GM18511 (cell line): ENCODE measurements at regions not wholly inside any gene's neighbourhood (a gene's known extent, or its start where the extent isn't known, plus 50 kb on each side); places are given as distances from the start of the nearest gene placed in this dataset.

Experiments used
- ATAC-seq: cut with Tn5 transposase; IDR thresholded peaks from one replicate; pipeline ENCODE4 v1.9.1; 2021; ENCODE audit warnings: mild to moderate bottlenecking, moderate library complexity; ENCODE audit not compliant: unreplicated experiment

- ATAC-seq, result no peak
Observed at GRCh38 chr20:55186228-55186627, 710.8 kb downstream of the DOK5 start.

GRCh38 chr20:55175081-55175480, 699.7 kb downstream of the DOK5 start:
- no peak for ATAC-seq

DNA sequence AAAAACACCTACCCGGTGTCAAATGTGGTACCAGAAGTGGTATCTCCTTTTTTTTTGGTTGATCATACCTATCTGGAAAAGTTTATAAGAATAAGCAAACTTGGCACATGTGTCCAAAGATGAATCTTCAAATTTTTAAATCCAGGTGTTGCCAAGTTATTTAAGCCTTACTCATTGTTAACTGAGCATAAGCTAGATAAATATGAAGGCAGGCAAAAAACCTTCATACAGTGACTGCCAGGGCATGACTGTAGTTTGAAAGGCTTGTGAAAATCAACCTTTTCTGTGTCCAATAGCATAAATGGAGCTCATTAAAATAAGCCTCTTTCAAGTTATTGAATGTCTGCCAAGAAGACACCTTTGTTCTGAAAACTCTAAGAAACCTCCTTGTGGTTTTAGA, 699.2 kb downstream of the DOK5 start:
- no peak for ATAC-seq

- no peak for ATAC-seq
Observed at GRCh38 chr20:55174172-55174571, 698.8 kb downstream of the DOK5 start.

- no peak for ATAC-seq
Observed at GRCh38 chr20:55173601-55174000, 698.2 kb downstream of the DOK5 start.

DNA sequence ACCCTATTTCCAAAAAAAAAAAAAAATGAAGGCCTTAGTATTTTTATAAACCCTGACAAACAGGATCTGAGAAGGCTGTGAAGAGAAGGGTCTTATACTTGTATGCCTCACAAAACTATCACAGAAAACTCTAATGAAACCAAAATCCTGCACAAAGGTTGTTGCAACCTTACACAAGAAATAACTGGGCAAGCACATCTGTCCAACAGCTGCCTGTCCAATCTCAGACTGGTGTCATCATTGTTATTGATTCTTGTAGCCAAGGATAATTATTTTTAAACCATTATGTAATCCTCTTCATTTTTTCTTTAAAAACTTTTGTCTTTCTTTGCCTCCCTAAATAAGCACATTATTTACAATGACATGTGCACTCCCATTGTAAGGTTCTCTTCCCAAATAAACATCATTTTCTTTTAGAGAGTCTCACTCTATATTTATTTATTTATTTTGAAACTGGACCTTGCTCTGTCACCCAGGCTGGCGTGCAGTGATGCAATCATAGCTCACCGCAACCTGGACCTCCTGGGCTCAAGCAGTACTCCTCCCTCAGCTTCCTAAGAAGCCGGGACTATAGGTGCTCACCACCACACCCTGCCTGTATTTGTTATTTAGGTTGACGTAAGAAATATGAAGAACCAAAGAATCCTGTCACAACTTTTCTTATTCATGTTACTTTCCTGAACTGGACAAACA, 697.1 kb downstream of the DOK5 start:
- no peak for ATAC-seq

DNA sequence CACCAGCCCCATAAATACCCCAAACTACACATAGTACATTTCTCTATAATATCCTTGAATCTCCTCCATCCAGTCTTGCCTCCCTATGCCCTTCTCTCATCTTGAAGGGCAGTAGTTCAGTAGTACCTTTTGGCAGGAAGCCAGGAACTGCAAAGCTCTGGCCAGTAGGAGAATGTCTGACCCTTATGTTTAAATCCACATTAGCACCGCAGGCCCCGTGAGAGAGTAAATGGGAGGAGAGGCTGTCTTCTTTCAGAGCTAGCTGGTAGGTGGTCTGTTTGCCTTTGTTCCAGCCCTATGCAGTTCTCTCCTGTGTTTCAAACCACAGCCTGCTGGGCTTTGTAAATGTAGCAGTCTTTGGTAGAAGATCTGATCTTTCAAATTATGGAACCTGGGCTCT, 690.7 kb downstream of the DOK5 start:
- ATAC-seq, result no peak

DNA sequence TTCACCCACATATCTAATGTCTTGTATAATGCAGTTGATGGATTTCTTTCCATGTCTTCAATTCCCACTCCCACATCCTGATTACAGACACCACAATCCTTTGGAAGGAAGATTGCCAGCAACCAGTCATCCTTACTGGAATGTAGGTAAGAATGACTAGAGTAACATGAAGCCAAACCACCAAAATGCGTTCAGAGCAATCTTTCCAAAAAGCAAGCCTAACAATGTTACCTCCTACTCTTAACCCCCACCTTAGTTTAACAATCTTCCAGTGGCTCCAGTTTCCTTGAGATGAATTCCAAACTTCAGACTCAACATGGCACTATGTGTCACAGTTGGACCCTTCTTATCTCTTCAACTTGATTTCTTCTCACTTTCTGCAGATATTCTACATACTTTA, 685.6 kb downstream of the DOK5 start:
- ATAC-seq, result no peak

DNA sequence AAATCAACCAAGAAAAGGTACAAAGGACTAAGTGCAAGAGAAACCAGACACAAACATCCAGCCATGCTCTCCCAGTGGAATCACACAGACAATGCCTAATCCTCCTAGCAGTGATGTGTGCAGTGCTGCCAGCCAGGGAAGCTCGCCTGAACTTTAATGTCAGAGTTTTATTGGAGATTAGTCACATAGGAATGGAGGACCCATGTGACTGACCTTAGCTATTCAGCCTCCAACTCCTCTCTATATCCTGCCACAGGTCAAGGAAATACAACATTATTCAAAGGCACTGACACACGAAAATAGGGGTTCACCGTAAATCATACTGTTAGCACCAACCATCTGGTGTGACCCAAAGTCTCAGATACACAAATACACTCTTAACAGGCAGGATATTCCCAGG, 684.6 kb downstream of the DOK5 start:
- no peak for ATAC-seq

GRCh38 chr20:55159230-55159629, 683.8 kb downstream of the DOK5 start:
- no peak for ATAC-seq

DNA sequence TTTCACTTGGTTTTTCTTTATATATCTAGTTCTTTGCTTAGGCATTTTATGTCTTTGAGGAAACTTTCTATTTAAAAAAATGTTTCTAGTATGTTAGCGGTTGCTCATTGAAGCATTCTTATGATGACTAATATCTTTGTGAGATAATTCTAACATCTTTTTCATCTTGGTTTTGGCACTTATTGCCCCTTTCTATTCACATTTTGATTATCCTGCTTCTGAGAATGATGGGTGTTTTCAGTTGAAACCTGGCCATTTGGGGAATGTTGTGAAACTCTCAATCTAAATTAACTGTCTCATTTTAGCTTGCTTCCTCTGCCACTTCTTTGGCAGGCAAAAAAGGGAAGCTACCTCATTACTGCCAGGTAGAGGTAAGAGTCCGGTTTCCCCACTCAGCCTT, 683.1 kb downstream of the DOK5 start:
- ATAC-seq, result no peak

- ATAC-seq, result no peak
Observed at GRCh38 chr20:55155360-55155759, 680.0 kb downstream of the DOK5 start.

GRCh38 chr20:55153001-55153645, 677.7 kb downstream of the DOK5 start:
- ATAC-seq, result no peak

DNA sequence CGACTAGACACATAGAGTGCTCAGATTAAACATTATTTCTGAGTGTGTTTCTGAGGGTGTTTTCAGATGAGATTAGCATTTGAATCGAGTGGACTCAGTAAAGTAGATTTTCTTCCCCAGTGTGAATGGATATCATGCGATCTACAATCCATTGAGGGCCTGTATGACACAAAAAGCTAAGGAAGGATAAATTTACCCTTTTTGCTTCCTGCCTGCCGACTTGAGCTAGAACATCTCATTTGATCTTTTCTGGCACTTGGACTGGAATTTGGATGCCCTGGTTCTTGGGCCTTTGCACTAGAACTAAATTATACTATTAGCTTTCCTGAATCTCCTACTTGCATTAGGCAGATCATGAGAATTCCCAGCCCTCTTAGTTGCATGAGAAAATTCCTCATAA, 675.8 kb downstream of the DOK5 start:
- ATAC-seq, result no peak

- ATAC-seq, result no peak
Observed at GRCh38 chr20:55143601-55144000, 668.2 kb downstream of the DOK5 start.

GRCh38 chr20:55142932-55143331, 667.5 kb downstream of the DOK5 start:
- ATAC-seq, result no peak

GRCh38 chr20:55140631-55141030, 665.2 kb downstream of the DOK5 start:
- ATAC-seq, result peak; percentile 72

DNA sequence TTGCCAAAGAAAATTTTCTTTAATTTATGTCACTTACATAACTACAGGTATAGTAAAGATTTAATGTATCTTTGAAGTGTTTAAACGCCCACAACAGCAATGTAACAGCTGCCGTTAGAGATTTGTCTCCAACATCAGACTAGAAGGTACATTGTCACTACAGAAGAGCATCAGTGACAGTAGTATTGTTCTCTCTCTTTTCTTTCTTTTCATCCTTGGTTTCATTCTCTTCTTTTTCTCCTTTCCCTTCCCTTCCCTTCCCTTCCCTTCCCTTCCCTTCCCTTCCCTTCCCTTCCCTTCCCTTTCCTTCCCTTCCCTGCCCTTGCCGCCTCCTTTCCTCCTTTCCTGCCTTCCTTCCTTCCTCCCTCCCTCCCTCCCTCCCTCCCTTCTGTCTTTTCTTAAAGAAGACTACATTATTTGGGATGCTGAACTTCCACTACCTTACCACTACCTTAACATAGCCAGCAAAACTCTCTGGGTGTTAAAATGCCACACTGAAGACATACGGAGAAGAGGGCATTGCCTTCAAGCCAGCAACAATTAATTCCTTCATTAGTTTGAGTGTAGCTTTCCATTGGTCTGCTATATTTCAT, 663.9 kb downstream of the DOK5 start:
- ATAC-seq, result no peak

- no peak for ATAC-seq
Observed at GRCh38 chr20:55135923-55136322, 660.5 kb downstream of the DOK5 start.

DNA sequence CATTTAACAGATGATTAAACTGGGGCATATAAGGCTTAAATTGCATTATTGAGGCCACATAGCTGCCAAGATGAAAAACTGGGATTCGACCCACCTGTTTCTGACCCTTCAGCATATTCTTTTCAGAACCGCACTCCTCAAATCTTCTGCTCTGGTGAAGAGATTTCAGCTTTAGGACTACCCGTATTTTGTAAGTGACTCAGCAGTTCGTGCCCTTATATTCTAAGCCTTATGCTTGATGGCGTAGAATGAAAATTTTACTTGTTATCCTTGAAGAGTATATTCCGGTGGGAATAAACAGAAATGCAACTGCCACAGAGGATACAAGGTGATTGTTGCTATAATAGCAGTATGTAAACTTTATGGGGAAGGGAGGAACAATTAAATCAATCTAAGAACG, 657.1 kb downstream of the DOK5 start:
- no peak for ATAC-seq

GRCh38 chr20:55117577-55117976, 642.2 kb downstream of the DOK5 start:
- ATAC-seq, result peak; percentile 45

- no peak for ATAC-seq
Observed at GRCh38 chr20:55116598-55116997, 641.2 kb downstream of the DOK5 start.
